WTC11 (cell line): ENCODE measurements at regions not wholly inside any gene's neighbourhood (a gene's known extent, or its start where the extent isn't known, plus 50 kb on each side); places are given as distances from the start of the nearest gene placed in this dataset.

ENCODE experiments used
- ATAC-seq: fragments of 200-7000 bp; cut with Tn5 transposase; 2 replicates; pipeline ENCODE4 v1.10.0; 2021; ENCODE audit warnings: mild to moderate bottlenecking, moderate library complexity
- CTCF ChIA-PET: fragments of 300-600 bp; sonication (Branson Sonifier 250); formaldehyde crosslinking; loops from one replicate; lab custom pipeline; 2021; ENCODE audit warnings: antibody characterized with exemption; lab: Charles Lee
- POLR2A ChIA-PET: fragments of 350-600 bp; sonication (Branson Sonifier 250); formaldehyde crosslinking; loops from one replicate; lab custom pipeline; 2021; ENCODE audit warnings: antibody characterized with exemption; lab: Charles Lee
- DNase-seq: peaks from one replicate; pipeline ENCODE4 v3.0.0; 2021; ENCODE audit warnings: low spot score
- H3K27ac Mint-ChIP-seq: 2 replicates; pipeline ENCODE4 v1.8.0; 2021; ENCODE audit warnings: mixed read lengths
- H3K27me3 Mint-ChIP-seq: 2 replicates; pipeline ENCODE4 v1.8.0; 2021; ENCODE audit warnings: low read depth, mild to moderate bottlenecking, moderate library complexity, mixed read lengths
- H3K36me3 Mint-ChIP-seq: 2 replicates; pipeline ENCODE4 v1.8.0; 2021; ENCODE audit warnings: mixed read lengths
- H3K4me1 Mint-ChIP-seq: 2 replicates; pipeline ENCODE4 v1.8.0; 2022; ENCODE audit warnings: mixed read lengths
- H3K4me3 Mint-ChIP-seq: 2 replicates; pipeline ENCODE4 v1.8.0; 2021; ENCODE audit warnings: mild to moderate bottlenecking, moderate library complexity, mixed read lengths
- H3K9me3 Mint-ChIP-seq: 2 replicates; pipeline ENCODE4 v1.8.0; 2021; ENCODE audit warnings: mixed read lengths
- CREM ChIP-seq: sonication (generic); formaldehyde crosslinking; IDR thresholded peaks from 2 replicates; pipeline ENCODE4 v1.8.1; 2022; ENCODE audit warnings: mild to moderate bottlenecking, missing genetic modification reagents, moderate library complexity
- ELF4 ChIP-seq: sonication (generic); formaldehyde crosslinking; IDR thresholded peaks from 2 replicates; pipeline ENCODE4 v1.8.1; 2022; ENCODE audit warnings: low read depth, mild to moderate bottlenecking, moderate library complexity, missing genetic modification reagents
- EMX1 ChIP-seq: fragments of 250-450 bp; sonication (Bioruptor Pico); IDR thresholded peaks from 2 replicates; pipeline ENCODE4 v1.8.0; 2021; ENCODE audit warnings: mild to moderate bottlenecking
- ESRRA ChIP-seq: sonication (generic); formaldehyde crosslinking; IDR thresholded peaks from 2 replicates; pipeline ENCODE4 v1.8.1; 2022; ENCODE audit warnings: mild to moderate bottlenecking, missing genetic modification reagents, borderline replicate concordance
- NFATC4 ChIP-seq: fragments of 250-450 bp; sonication (Bioruptor Pico); IDR thresholded peaks from 2 replicates; pipeline ENCODE4 v1.9.0; 2021; ENCODE audit warnings: mild to moderate bottlenecking
- NFYB ChIP-seq: sonication (generic); formaldehyde crosslinking; conservative IDR thresholded peaks from 2 replicates; pipeline ENCODE4 v1.8.0; 2022; ENCODE audit warnings: low read depth, missing genetic modification reagents
- NR2C2 ChIP-seq: sonication (generic); formaldehyde crosslinking; IDR thresholded peaks from 2 replicates; pipeline ENCODE4 v1.8.0; 2022; ENCODE audit warnings: mild to moderate bottlenecking, missing genetic modification reagents
- RELA ChIP-seq: sonication (generic); formaldehyde crosslinking; IDR thresholded peaks from 2 replicates; pipeline ENCODE4 v1.8.1; 2022; ENCODE audit warnings: missing genetic modification reagents, mild to moderate bottlenecking, borderline replicate concordance
- TEAD1 ChIP-seq: sonication (generic); formaldehyde crosslinking; IDR thresholded peaks from 2 replicates; pipeline ENCODE4 v1.8.0; 2022; ENCODE audit warnings: mild to moderate bottlenecking, missing genetic modification reagents
- ZNF138 ChIP-seq: sonication (generic); formaldehyde crosslinking; conservative IDR thresholded peaks from 2 replicates; pipeline ENCODE4 v1.8.1; 2022; ENCODE audit warnings: mild to moderate bottlenecking, moderate library complexity, missing genetic modification reagents
- ZNF263 ChIP-seq: sonication (generic); formaldehyde crosslinking; IDR thresholded peaks from 2 replicates; pipeline ENCODE4 v1.8.1; 2022; ENCODE audit warnings: low read depth, mild to moderate bottlenecking, moderate library complexity, missing genetic modification reagents
- ZNF317 ChIP-seq: sonication (generic); formaldehyde crosslinking; IDR thresholded peaks from 2 replicates; pipeline ENCODE4 v1.8.1; 2023; ENCODE audit warnings: low read depth, mild to moderate bottlenecking, moderate library complexity, missing genetic modification reagents, borderline replicate concordance
- ZNF671 ChIP-seq: fragments of 250-450 bp; sonication (Bioruptor Pico); IDR thresholded peaks from 2 replicates; pipeline ENCODE4 v1.8.0; 2021; ENCODE audit warnings: mild to moderate bottlenecking
- TF ChIP-seq, protein P1 (sequence below): fragments of 250-450 bp; sonication (Bioruptor Pico); IDR thresholded peaks from 2 replicates; pipeline ENCODE4 v1.9.0; 2021; ENCODE audit warnings: moderate library complexity, mild to moderate bottlenecking, inconsistent platforms, borderline replicate concordance
- TF ChIP-seq, protein P2 (sequence below): sonication (generic); formaldehyde crosslinking; IDR thresholded peaks from 2 replicates; pipeline ENCODE4 v1.8.0; 2023; ENCODE audit warnings: mild to moderate bottlenecking, missing genetic modification reagents
- TF ChIP-seq, protein P3 (sequence below): sonication (generic); formaldehyde crosslinking; IDR thresholded peaks from 2 replicates; pipeline ENCODE4 v1.8.1; 2022; ENCODE audit warnings: missing genetic modification reagents, borderline replicate concordance
- TF ChIP-seq, protein P4 (sequence below): fragments of 250-450 bp; sonication (Bioruptor Pico); IDR thresholded peaks from 2 replicates; pipeline ENCODE4 v1.9.0; 2021; ENCODE audit warnings: mild to moderate bottlenecking, borderline replicate concordance
- TF ChIP-seq, protein P5 (sequence below): sonication (generic); formaldehyde crosslinking; IDR thresholded peaks from 2 replicates; pipeline ENCODE4 v1.8.1; 2023; ENCODE audit warnings: mild to moderate bottlenecking, moderate library complexity, missing genetic modification reagents
- TF ChIP-seq, protein P6 (sequence below): sonication (generic); formaldehyde crosslinking; IDR thresholded peaks from 2 replicates; pipeline ENCODE4 v1.8.0; 2022; ENCODE audit warnings: mild to moderate bottlenecking, missing genetic modification reagents
- TF ChIP-seq, protein P7 (sequence below): sonication (generic); formaldehyde crosslinking; conservative IDR thresholded peaks from 2 replicates; pipeline ENCODE4 v1.8.1; 2023; ENCODE audit warnings: mild to moderate bottlenecking, low read depth, missing genetic modification reagents, moderate library complexity

DNA sequence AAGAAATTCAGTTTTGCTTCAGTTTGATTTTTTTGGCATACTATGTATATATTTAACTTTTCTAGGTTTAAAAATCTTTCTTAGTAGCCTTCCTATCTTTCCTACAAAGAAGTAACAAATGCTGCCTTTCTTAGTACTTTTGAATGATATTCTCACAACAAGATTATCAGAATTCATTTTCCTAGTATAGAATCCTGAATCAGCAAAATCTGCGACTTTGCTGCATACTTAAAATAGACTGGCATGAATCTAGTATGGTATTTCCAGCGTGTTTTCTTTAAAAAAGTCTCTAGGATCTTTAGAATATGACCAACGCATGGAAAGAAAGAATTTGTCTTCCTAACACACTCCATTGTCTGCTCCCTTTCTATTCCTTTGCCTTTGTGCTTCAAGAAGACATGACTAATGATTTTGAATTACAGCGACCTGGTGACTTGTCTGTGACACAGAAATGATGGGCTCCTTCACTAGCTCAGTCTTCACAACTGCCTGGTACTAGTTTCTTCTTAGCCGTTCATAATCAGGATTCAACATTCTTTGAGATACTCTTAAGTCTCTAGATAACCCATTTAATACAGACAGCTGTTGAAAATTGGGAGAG is 349.8 kb downstream of the PPARGC1A start:
- ChIA-PET POLR2A (no interaction called here), CTCF (no interaction called here)
- H3K27ac Mint-ChIP-seq, result no peak overlapping the region
- peaks cover 21% of the 10 kb centered on the region for H3K36me3 Mint-ChIP-seq
- H3K27me3 Mint-ChIP-seq, result no peaks in the 10 kb centered on the region
- peaks cover 40% of the 10 kb centered on the region for H3K9me3 Mint-ChIP-seq
- DNase-seq, result no peak
- H3K4me1 Mint-ChIP-seq, result no peaks in the 10 kb centered on the region
- H3K4me3 Mint-ChIP-seq, result no peak overlapping the region
- ATAC-seq, result no peak
- TF ChIP-seq, protein P1, sequence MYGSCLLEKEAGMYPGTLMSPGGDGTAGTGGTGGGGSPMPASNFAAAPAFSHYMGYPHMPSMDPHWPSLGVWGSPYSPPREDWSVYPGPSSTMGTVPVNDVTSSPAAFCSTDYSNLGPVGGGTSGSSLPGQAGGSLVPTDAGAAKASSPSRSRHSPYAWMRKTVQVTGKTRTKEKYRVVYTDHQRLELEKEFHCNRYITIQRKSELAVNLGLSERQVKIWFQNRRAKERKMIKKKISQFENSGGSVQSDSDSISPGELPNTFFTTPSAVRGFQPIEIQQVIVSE (CRISPR knock-in tag), result no peak
- TF ChIP-seq, protein P2, sequence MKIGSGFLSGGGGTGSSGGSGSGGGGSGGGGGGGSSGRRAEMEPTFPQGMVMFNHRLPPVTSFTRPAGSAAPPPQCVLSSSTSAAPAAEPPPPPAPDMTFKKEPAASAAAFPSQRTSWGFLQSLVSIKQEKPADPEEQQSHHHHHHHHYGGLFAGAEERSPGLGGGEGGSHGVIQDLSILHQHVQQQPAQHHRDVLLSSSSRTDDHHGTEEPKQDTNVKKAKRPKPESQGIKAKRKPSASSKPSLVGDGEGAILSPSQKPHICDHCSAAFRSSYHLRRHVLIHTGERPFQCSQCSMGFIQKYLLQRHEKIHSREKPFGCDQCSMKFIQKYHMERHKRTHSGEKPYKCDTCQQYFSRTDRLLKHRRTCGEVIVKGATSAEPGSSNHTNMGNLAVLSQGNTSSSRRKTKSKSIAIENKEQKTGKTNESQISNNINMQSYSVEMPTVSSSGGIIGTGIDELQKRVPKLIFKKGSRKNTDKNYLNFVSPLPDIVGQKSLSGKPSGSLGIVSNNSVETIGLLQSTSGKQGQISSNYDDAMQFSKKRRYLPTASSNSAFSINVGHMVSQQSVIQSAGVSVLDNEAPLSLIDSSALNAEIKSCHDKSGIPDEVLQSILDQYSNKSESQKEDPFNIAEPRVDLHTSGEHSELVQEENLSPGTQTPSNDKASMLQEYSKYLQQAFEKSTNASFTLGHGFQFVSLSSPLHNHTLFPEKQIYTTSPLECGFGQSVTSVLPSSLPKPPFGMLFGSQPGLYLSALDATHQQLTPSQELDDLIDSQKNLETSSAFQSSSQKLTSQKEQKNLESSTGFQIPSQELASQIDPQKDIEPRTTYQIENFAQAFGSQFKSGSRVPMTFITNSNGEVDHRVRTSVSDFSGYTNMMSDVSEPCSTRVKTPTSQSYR, result no peak

DNA sequence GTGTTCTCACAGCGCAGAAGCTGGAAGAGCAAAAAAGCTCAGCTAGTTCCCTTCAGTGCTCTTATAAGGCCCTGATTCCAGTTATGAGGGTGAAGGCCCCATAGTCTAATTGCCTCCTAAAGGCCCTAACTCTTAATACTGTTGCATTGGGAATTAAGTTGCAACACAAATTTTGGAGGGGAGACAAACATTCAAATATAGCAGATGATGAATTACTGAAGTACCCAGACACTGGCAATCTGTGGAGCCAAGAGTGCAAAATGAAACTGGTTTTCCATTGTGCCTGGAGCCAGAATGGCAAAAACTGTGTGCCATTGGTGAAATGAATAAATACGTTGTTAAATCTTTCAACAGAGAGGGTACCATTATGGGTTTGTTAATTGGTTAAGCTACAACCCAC is 356.0 kb downstream of the PPARGC1A start:
- ChIA-PET POLR2A (no interaction called here), CTCF (no interaction called here)

DNA sequence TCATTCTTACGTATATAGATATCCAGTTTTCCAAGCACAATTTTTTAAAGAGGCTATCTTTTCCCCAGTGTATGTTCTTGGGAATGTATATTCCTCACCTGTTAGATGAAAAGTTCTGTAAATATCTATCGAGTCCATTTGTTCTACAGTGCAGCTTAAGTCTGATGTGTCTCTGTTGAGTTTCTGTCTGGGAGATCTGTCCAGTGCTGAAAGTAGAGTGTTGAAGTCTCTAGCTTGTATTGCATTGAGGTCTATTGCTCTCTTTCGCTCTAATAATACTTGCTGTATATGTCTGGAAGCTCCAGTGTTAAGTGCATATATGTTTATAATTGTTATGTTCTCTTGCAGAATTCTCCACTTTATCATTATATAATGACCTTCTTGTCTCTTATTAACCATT is 373.1 kb downstream of the PPARGC1A start:
- H3K27me3 Mint-ChIP-seq, result no peaks in the 10 kb centered on the region
- H3K36me3 Mint-ChIP-seq, result no peaks in the 10 kb centered on the region
- ATAC-seq (no peak), DNase-seq (no peak)
- H3K4me1 Mint-ChIP-seq, result no peaks in the 10 kb centered on the region
- H3K27ac Mint-ChIP-seq, result no peak overlapping the region
- CTCF ChIA-PET, result interaction anchor here (1.4 kb wide), 1 partner anchor 97 kb away, joined by 3 read pairs; no protein-coding TSS in a partner anchor
- H3K4me3 Mint-ChIP-seq, result no peak overlapping the region
- POLR2A ChIA-PET, result no interaction called here
- H3K9me3 Mint-ChIP-seq, result peaks cover 14% of the 10 kb centered on the region
- TF ChIP-seq ZNF317 (no peak), CREM (CRISPR knock-in tag) (no peak), ELF4 (CRISPR knock-in tag) (no peak), NFYB (no peak)
- TF ChIP-seq, protein P3, sequence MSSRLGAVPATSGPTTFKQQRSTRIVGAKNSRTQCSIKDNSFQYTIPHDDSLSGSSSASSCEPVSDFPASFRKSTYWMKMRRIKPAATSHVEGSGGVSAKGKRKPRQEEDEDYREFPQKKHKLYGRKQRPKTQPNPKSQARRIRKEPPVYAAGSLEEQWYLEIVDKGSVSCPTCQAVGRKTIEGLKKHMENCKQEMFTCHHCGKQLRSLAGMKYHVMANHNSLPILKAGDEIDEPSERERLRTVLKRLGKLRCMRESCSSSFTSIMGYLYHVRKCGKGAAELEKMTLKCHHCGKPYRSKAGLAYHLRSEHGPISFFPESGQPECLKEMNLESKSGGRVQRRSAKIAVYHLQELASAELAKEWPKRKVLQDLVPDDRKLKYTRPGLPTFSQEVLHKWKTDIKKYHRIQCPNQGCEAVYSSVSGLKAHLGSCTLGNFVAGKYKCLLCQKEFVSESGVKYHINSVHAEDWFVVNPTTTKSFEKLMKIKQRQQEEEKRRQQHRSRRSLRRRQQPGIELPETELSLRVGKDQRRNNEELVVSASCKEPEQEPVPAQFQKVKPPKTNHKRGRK (CRISPR knock-in tag), result no peak
- TF ChIP-seq, protein P4, sequence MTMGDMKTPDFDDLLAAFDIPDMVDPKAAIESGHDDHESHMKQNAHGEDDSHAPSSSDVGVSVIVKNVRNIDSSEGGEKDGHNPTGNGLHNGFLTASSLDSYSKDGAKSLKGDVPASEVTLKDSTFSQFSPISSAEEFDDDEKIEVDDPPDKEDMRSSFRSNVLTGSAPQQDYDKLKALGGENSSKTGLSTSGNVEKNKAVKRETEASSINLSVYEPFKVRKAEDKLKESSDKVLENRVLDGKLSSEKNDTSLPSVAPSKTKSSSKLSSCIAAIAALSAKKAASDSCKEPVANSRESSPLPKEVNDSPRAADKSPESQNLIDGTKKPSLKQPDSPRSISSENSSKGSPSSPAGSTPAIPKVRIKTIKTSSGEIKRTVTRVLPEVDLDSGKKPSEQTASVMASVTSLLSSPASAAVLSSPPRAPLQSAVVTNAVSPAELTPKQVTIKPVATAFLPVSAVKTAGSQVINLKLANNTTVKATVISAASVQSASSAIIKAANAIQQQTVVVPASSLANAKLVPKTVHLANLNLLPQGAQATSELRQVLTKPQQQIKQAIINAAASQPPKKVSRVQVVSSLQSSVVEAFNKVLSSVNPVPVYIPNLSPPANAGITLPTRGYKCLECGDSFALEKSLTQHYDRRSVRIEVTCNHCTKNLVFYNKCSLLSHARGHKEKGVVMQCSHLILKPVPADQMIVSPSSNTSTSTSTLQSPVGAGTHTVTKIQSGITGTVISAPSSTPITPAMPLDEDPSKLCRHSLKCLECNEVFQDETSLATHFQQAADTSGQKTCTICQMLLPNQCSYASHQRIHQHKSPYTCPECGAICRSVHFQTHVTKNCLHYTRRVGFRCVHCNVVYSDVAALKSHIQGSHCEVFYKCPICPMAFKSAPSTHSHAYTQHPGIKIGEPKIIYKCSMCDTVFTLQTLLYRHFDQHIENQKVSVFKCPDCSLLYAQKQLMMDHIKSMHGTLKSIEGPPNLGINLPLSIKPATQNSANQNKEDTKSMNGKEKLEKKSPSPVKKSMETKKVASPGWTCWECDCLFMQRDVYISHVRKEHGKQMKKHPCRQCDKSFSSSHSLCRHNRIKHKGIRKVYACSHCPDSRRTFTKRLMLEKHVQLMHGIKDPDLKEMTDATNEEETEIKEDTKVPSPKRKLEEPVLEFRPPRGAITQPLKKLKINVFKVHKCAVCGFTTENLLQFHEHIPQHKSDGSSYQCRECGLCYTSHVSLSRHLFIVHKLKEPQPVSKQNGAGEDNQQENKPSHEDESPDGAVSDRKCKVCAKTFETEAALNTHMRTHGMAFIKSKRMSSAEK, result no peak
- TF ChIP-seq, protein P5, sequence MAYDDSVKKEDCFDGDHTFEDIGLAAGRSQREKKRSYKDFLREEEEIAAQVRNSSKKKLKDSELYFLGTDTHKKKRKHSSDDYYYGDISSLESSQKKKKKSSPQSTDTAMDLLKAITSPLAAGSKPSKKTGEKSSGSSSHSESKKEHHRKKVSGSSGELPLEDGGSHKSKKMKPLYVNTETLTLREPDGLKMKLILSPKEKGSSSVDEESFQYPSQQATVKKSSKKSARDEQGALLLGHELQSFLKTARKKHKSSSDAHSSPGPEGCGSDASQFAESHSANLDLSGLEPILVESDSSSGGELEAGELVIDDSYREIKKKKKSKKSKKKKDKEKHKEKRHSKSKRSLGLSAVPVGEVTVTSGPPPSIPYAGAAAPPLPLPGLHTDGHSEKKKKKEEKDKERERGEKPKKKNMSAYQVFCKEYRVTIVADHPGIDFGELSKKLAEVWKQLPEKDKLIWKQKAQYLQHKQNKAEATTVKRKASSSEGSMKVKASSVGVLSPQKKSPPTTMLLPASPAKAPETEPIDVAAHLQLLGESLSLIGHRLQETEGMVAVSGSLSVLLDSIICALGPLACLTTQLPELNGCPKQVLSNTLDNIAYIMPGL (CRISPR knock-in tag), result no peak

More for the DNA sequence above, 356.0 kb downstream of the PPARGC1A start:
- H3K27me3 Mint-ChIP-seq, result no peaks in the 10 kb centered on the region
- no peak overlapping the region for H3K4me3 Mint-ChIP-seq
- H3K4me1 Mint-ChIP-seq, result peaks cover 5% of the 10 kb centered on the region
- no peak overlapping the region for H3K27ac Mint-ChIP-seq
- peaks cover 46% of the 10 kb centered on the region for H3K9me3 Mint-ChIP-seq
- peaks cover 30% of the 10 kb centered on the region for H3K36me3 Mint-ChIP-seq
- TF ChIP-seq ZNF671 (CRISPR knock-in tag), result no peak
- no peak for TF ChIP-seq ZNF138 (CRISPR knock-in tag)
- no peak for TF ChIP-seq ESRRA (CRISPR knock-in tag)
- TF ChIP-seq EMX1 (CRISPR knock-in tag), result no peak
- no peak for TF ChIP-seq RELA (CRISPR knock-in tag)
- no peak for TF ChIP-seq TEAD1 (CRISPR knock-in tag)
- TF ChIP-seq, protein P6, sequence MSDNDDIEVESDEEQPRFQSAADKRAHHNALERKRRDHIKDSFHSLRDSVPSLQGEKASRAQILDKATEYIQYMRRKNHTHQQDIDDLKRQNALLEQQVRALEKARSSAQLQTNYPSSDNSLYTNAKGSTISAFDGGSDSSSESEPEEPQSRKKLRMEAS (CRISPR knock-in tag), result no peak
- no peak for TF ChIP-seq ZNF263 (CRISPR knock-in tag)
- TF ChIP-seq, protein P7, sequence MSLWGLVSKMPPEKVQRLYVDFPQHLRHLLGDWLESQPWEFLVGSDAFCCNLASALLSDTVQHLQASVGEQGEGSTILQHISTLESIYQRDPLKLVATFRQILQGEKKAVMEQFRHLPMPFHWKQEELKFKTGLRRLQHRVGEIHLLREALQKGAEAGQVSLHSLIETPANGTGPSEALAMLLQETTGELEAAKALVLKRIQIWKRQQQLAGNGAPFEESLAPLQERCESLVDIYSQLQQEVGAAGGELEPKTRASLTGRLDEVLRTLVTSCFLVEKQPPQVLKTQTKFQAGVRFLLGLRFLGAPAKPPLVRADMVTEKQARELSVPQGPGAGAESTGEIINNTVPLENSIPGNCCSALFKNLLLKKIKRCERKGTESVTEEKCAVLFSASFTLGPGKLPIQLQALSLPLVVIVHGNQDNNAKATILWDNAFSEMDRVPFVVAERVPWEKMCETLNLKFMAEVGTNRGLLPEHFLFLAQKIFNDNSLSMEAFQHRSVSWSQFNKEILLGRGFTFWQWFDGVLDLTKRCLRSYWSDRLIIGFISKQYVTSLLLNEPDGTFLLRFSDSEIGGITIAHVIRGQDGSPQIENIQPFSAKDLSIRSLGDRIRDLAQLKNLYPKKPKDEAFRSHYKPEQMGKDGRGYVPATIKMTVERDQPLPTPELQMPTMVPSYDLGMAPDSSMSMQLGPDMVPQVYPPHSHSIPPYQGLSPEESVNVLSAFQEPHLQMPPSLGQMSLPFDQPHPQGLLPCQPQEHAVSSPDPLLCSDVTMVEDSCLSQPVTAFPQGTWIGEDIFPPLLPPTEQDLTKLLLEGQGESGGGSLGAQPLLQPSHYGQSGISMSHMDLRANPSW (CRISPR knock-in tag), result no peak
- no peak for TF ChIP-seq NR2C2 (CRISPR knock-in tag)
- no peak for TF ChIP-seq NFATC4 (CRISPR knock-in tag)
- ATAC-seq, result no peak
- DNase-seq, result no peak
